Effector memory CD4-positive, alpha-beta T cell (primary cell): ENCODE measurements at regions not wholly inside any gene's neighbourhood (a gene's known extent, or its start where the extent isn't known, plus 50 kb on each side); places are given as distances from the start of the nearest gene placed in this dataset.

Experiments used
- DNase-seq, 3 donors: peaks; one replicate each; pipeline ENCODE4 v3.0.0-alpha.2; 2020
- H3K27ac ChIP-seq: 2 replicates; pipeline ENCODE4 v1.7.0; 2013; ENCODE audit warnings: mild to moderate bottlenecking, low read length, moderate library complexity; ENCODE audit not compliant: insufficient read depth, poor library complexity, severe bottlenecking
- H3K27me3 ChIP-seq: replicated peaks from 2 replicates; pipeline ENCODE4 v1.7.0; 2013; ENCODE audit warnings: mild to moderate bottlenecking, low read length; ENCODE audit not compliant: insufficient read depth, control insufficient read depth, poor library complexity, severe bottlenecking
- H3K36me3 ChIP-seq: 2 replicates; pipeline ENCODE4 v1.7.0; 2013; ENCODE audit warnings: mild to moderate bottlenecking, low read length, moderate library complexity; ENCODE audit not compliant: control insufficient read depth, insufficient read depth
- H3K4me1 ChIP-seq: 2 replicates; pipeline ENCODE4 v1.7.0; 2013; ENCODE audit warnings: low read length, mild to moderate bottlenecking; ENCODE audit not compliant: control insufficient read depth, insufficient read depth, poor library complexity, severe bottlenecking
- H3K4me3 ChIP-seq: 2 replicates; pipeline ENCODE4 v1.7.0; 2013; ENCODE audit warnings: low read length, low read depth, mild to moderate bottlenecking; ENCODE audit not compliant: insufficient read depth, poor library complexity, severe bottlenecking
- H3K9me3 ChIP-seq: 2 replicates; pipeline ENCODE4 v1.7.0; 2013; ENCODE audit warnings: mild to moderate bottlenecking, low read length, moderate library complexity; ENCODE audit not compliant: control insufficient read depth

DNA sequence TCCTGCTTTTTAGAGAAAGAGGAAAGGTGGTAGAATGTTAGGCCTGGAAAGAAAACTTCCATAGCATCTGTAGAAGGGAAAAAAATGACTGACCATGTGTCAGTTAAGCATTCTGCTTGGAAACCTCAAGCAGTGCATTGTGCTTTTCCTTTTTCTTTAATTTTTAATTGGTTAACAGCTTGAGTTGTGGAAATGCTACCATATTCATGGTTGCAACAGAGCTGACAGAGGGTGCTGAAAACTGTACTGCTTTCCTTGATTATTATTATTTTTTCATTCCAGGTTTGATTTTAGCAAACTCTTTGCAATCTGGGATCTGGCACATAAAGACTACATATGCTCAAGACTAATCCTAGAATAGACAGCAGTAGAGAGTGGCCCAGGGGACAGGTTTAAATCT lies 404.5 kb downstream of the EPHA4 start:
- no peaks in the 10 kb centered on the region for H3K4me1 ChIP-seq
- no peak overlapping the region for H3K27ac ChIP-seq
- H3K9me3 ChIP-seq = no peaks in the 10 kb centered on the region
- DNase-seq = no peak
- no peaks in the 10 kb centered on the region for H3K27me3 ChIP-seq
- H3K4me3 ChIP-seq = no peak overlapping the region
- H3K36me3 ChIP-seq = no peaks in the 10 kb centered on the region

DNA sequence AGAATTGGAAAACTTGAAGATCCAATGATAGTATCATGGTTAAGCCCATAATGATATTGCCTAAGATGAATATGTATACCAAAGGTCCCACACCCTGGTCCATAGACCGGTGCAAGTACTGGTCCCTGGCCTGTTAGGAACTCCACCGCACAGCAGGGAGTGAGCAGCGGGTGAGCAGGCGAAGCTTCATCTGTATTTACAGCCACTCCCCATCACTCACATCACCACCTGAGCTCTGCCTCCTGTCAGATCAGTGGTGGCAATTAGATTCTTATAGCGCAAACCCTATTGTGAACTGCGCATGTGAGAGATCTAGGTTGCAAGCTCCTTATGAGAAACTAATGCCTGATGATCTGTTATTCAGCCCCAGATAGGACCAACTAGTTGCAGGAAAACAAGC lies 402.4 kb downstream of the EPHA4 start:
- Histone ChIP-seq H3K4me1 (no peaks in the 10 kb centered on the region), H3K27ac (no peak overlapping the region)

DNA sequence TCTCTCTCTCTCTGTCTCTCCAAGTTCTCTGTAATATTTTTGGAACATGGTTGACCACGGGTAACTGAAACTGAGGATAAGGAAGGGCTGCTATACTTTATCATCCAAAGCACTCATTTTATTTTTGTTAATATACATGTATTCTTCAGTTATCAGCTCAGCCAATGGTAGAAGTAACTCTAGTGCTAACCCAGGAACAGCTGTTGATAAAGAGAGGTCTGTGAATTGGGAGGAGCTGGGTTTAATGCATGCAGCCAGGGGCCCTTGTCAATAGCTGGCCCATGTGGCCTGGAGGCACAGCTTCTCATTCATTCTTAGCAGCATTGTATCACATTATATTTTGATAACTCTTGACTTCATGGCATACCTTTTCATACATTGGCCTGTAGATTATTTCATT lies 401.6 kb downstream of the EPHA4 start:
- Histone ChIP-seq H3K36me3 (no peaks in the 10 kb centered on the region), H3K27ac (no peak overlapping the region), H3K9me3 (no peaks in the 10 kb centered on the region), H3K4me3 (no peak overlapping the region), H3K27me3 (no peaks in the 10 kb centered on the region), H3K4me1 (no peaks in the 10 kb centered on the region)
- no peak for DNase-seq

More for the DNA sequence above, 402.4 kb downstream of the EPHA4 start:
- Histone ChIP-seq H3K27me3 (no peaks in the 10 kb centered on the region), H3K36me3 (no peaks in the 10 kb centered on the region), H3K4me3 (no peak overlapping the region), H3K9me3 (no peaks in the 10 kb centered on the region)
- DNase-seq = no peak

- Histone ChIP-seq H3K4me1 (no peaks in the 10 kb centered on the region), H3K36me3 (no peaks in the 10 kb centered on the region), H3K27me3 (no peaks in the 10 kb centered on the region), H3K27ac (no peak overlapping the region), H3K4me3 (no peak overlapping the region), H3K9me3 (no peaks in the 10 kb centered on the region)
- DNase-seq = no peak
Measured at GRCh38 chr2:221176667-221177066, 395.4 kb downstream of the EPHA4 start.

DNA sequence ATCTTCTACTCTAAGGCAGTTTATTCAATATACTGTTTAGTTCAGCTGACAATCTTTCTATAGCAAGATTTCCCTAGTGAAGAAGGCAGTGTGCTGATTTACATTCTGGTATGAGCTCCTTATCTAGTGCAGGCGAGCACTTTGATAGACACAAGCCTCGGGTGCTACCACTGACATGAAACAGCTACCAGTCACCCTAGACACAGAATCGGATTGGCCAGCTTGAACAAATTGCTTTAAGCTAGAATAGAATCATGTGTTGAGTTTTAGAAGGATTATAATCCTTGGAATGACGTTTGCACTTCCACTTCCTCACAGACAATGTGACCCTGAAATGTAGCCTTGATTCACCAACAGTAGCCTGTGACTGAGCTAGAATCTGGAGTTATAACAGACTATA lies 394.0 kb downstream of the EPHA4 start:
- no peaks in the 10 kb centered on the region for H3K36me3 ChIP-seq
- H3K4me1 ChIP-seq = no peaks in the 10 kb centered on the region
- no peak overlapping the region for H3K27ac ChIP-seq
- H3K27me3 ChIP-seq = no peaks in the 10 kb centered on the region
- DNase-seq = no peak
- no peaks in the 10 kb centered on the region for H3K9me3 ChIP-seq
- no peak overlapping the region for H3K4me3 ChIP-seq

- no peak overlapping the region for H3K4me3 ChIP-seq
- no peaks in the 10 kb centered on the region for H3K36me3 ChIP-seq
- no peaks in the 10 kb centered on the region for H3K9me3 ChIP-seq
- no peak overlapping the region for H3K27ac ChIP-seq
- H3K27me3 ChIP-seq = no peaks in the 10 kb centered on the region
- DNase-seq = no peak
- H3K4me1 ChIP-seq = no peaks in the 10 kb centered on the region
Measured at GRCh38 chr2:221186873-221187272, 385.2 kb downstream of the EPHA4 start.

GRCh38 chr2:221189431-221190067 lies 382.6 kb downstream of the EPHA4 start:
- H3K27me3 ChIP-seq = no peaks in the 10 kb centered on the region
- no peaks in the 10 kb centered on the region for H3K36me3 ChIP-seq
- H3K27ac ChIP-seq = no peak overlapping the region
- no peak for DNase-seq
- no peak overlapping the region for H3K4me3 ChIP-seq
- no peaks in the 10 kb centered on the region for H3K9me3 ChIP-seq
- no peaks in the 10 kb centered on the region for H3K4me1 ChIP-seq

DNA sequence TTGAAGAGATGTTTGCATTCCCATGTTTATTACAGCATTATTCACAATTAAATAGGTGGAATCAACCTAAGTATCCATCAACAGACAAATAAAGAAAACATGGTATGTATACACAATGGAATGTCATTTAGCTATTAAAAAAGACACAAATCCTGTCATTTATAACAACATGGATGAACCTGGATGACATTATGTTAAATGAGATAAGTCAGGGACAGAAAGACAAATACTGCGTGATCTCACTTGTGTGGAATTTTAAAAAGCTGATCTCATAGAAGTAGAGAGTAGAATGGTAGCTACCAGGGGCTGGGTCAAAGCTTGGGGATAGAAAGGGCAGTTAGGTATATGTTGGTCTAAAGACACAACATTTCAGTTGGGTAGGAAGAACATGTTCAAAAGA lies 376.3 kb downstream of the EPHA4 start:
- no peak for DNase-seq
- H3K36me3 ChIP-seq = no peaks in the 10 kb centered on the region
- H3K9me3 ChIP-seq = no peaks in the 10 kb centered on the region
- H3K4me1 ChIP-seq = no peaks in the 10 kb centered on the region
- no peaks in the 10 kb centered on the region for H3K27me3 ChIP-seq
- H3K27ac ChIP-seq = no peak overlapping the region
- H3K4me3 ChIP-seq = no peak overlapping the region

DNA sequence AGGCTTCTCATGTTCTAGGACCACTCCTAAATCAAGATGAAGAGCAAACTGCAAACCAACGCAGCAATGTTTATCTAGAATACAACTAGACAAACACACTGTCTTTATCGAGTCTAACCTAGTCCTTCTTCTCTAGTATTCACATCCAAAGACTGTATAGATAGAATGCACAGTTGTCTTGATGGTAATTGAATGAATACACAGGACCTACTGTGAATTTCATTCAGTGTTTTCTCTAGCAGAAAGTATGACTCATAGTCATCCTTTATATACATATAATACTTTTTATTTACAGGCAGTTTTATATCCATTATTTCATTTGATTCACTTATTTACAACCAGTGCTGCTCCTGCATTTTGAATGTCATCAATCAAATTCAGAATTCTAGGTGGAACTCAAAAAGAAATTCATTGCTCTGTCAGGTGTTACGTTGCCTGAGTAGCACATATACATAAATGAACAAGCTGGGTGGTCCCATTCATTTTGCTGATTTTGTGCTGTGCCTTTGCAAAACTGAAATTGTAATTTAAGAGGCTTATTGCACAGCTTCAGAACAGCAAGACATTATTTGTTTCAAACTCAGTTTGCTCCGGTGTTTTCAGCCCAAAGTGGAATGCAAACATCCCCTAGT lies 374.8 kb downstream of the EPHA4 start:
- no peak overlapping the region for H3K27ac ChIP-seq
- H3K4me3 ChIP-seq = no peak overlapping the region
- no peaks in the 10 kb centered on the region for H3K4me1 ChIP-seq
- H3K27me3 ChIP-seq = no peaks in the 10 kb centered on the region
- H3K9me3 ChIP-seq = no peaks in the 10 kb centered on the region
- no peak for DNase-seq
- H3K36me3 ChIP-seq = no peaks in the 10 kb centered on the region

DNA sequence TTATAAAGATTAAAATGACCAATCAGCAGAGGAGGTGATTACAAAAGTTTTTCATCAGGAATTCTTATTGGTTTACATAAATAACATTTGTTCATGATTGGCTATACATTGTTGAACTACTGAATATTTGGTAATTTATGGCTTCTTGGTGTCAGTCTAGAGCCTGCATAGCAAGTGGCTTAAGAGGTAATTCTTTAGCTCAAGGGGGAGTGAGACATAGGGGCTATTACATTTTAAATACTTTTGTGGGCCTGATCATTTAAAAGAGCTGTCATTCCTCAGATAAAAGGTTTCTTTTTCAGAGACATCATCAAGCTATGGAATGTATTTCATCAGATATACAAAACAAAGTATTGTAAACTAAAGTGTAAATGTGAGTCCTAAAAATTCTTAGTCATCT lies 373.8 kb downstream of the EPHA4 start:
- no peaks in the 10 kb centered on the region for H3K4me1 ChIP-seq
- no peaks in the 10 kb centered on the region for H3K9me3 ChIP-seq
- no peaks in the 10 kb centered on the region for H3K36me3 ChIP-seq
- H3K27me3 ChIP-seq = no peaks in the 10 kb centered on the region
- no peak overlapping the region for H3K4me3 ChIP-seq
- no peak for DNase-seq
- no peak overlapping the region for H3K27ac ChIP-seq
